Smooth muscle cell (in vitro differentiated cells): ENCODE measurements at regions not wholly inside any gene's neighbourhood (a gene's known extent, or its start where the extent isn't known, plus 50 kb on each side); places are given as distances from the start of the nearest gene placed in this dataset.

Experiments used
- DNase-seq: peaks from one replicate; lab custom pipeline; 2025; ENCODE audit not compliant: unreplicated experiment; lab: John Stamatoyannopoulos, UW
- H2AFZ ChIP-seq: fragments of 200-600 bp; sonication (generic); 2 replicates; pipeline ENCODE4 v1.6.0; 2016; ENCODE audit warnings: antibody characterized with exemption, low read depth, mild to moderate bottlenecking
- H3F3A ChIP-seq: fragments of 200-600 bp; sonication (generic); 2 replicates; pipeline ENCODE4 v1.6.0; 2017; ENCODE audit warnings: antibody characterized with exemption, low read depth
- H3K27ac ChIP-seq: fragments of 200-600 bp; sonication (generic); 2 replicates; pipeline ENCODE4 v1.5.1; 2016; ENCODE audit warnings: low read depth, mild to moderate bottlenecking
- H3K27me3 ChIP-seq: fragments of 200-600 bp; sonication (generic); 2 replicates; pipeline ENCODE4 v1.6.1; 2016; ENCODE audit warnings: low read depth, mild to moderate bottlenecking
- H3K36me3 ChIP-seq: fragments of 200-600 bp; sonication (generic); 2 replicates; pipeline ENCODE4 v1.5.1; 2016; ENCODE audit warnings: low read depth
- H3K4me1 ChIP-seq: fragments of 200-600 bp; sonication (generic); 2 replicates; pipeline ENCODE4 v1.5.1; 2016; ENCODE audit warnings: low read depth
- H3K4me2 ChIP-seq: fragments of 200-600 bp; sonication (generic); 2 replicates; pipeline ENCODE4 v1.6.0; 2016; ENCODE audit warnings: mild to moderate bottlenecking
- H3K4me3 ChIP-seq: fragments of 200-600 bp; sonication (generic); 2 replicates; pipeline ENCODE4 v1.5.1; 2016; ENCODE audit warnings: mild to moderate bottlenecking
- H3K79me2 ChIP-seq: fragments of 200-600 bp; sonication (generic); 2 replicates; pipeline ENCODE4 v1.6.0; 2016; ENCODE audit warnings: low read depth, mild to moderate bottlenecking
- H3K9ac ChIP-seq: fragments of 200-600 bp; sonication (generic); 2 replicates; pipeline ENCODE4 v1.6.0; 2016; ENCODE audit warnings: low read depth
- H3K9me3 ChIP-seq: fragments of 200-600 bp; sonication (generic); replicated peaks from 2 replicates; pipeline ENCODE4 v1.5.1; 2016; ENCODE audit warnings: low read depth
- H4K20me1 ChIP-seq: fragments of 200-600 bp; sonication (generic); 2 replicates; pipeline ENCODE4 v1.6.0; 2016; ENCODE audit warnings: low read depth
- WGBS: methylation state at CpG from one replicate; pipeline ENCODE4 v1.1.7; 2016; ENCODE audit warnings: low lambda C conversion rate; 5-methylcytosine and 5-hydroxymethylcytosine counted together
- TF ChIP-seq, protein P1 (sequence below): fragments of 200-600 bp; sonication (generic); IDR thresholded peaks from 2 replicates; pipeline ENCODE4 v1.5.1; 2017; ENCODE audit warnings: borderline replicate concordance, mild to moderate bottlenecking, antibody characterized with exemption; ENCODE audit not compliant: insufficient read depth, poor library complexity, severe bottlenecking

DNA sequence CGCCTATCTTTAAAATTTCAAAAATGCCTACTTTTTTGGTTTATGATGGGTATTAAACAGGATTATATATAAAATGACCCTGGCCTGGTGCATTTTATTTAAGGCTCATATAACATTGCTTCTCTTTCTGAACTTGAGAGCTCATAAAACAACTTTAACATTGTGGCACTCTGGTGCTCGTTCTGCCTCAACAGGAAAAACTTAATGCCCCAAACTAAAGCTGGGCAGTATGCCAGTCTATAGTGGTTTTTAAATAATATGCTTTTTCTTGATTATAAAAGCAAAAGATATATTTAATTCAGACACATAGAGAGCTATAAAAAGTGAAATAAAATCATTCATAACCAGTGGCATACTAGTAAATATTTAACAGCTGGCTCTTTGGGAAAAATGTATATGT lies 269.3 kb upstream of the GULP1 start:
- H3K9me3 ChIP-seq, result no peaks in the 10 kb centered on the region
- no peak overlapping the region for H3K4me3 ChIP-seq
- DNase-seq, result no peak
- no peak overlapping the region for H3K4me2 ChIP-seq
- H3K27me3 ChIP-seq, result no peaks in the 10 kb centered on the region
- H3K79me2 ChIP-seq, result no peaks in the 10 kb centered on the region
- H3K27ac ChIP-seq, result no peak overlapping the region
- no peak overlapping the region for H3K9ac ChIP-seq
- no peaks in the 10 kb centered on the region for H4K20me1 ChIP-seq
- WGBS, result 86% methylated on average over 2 of the region's 2 CpGs
- TF ChIP-seq, protein P1, sequence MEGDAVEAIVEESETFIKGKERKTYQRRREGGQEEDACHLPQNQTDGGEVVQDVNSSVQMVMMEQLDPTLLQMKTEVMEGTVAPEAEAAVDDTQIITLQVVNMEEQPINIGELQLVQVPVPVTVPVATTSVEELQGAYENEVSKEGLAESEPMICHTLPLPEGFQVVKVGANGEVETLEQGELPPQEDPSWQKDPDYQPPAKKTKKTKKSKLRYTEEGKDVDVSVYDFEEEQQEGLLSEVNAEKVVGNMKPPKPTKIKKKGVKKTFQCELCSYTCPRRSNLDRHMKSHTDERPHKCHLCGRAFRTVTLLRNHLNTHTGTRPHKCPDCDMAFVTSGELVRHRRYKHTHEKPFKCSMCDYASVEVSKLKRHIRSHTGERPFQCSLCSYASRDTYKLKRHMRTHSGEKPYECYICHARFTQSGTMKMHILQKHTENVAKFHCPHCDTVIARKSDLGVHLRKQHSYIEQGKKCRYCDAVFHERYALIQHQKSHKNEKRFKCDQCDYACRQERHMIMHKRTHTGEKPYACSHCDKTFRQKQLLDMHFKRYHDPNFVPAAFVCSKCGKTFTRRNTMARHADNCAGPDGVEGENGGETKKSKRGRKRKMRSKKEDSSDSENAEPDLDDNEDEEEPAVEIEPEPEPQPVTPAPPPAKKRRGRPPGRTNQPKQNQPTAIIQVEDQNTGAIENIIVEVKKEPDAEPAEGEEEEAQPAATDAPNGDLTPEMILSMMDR, result no peak
- H2AFZ ChIP-seq, result no peak overlapping the region
- H3F3A ChIP-seq, result no peaks in the 10 kb centered on the region
- no peaks in the 10 kb centered on the region for H3K36me3 ChIP-seq
- H3K4me1 ChIP-seq, result no peaks in the 10 kb centered on the region

DNA sequence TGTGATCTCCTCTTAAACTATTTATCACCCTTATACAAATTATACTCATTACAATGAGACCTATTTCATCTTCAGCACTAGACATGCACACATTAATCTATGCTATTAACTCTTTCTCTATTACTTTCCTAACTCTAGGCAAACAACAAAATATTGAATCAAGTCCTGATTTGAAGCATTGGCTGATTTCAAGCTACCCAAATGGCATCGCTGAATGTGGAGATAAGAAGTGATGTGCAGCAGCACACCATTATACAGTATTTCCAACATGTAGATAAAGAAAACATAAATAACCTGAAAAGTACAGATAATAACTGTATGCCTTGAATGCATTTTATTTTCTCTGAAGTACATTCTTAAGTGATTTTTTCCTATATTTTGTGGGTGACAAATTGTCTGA lies 268.6 kb upstream of the GULP1 start:
- Histone ChIP-seq H3K4me3 (no peak overlapping the region), H2AFZ (no peak overlapping the region), H4K20me1 (no peaks in the 10 kb centered on the region), H3F3A (no peaks in the 10 kb centered on the region), H3K27me3 (no peaks in the 10 kb centered on the region), H3K4me2 (no peak overlapping the region), H3K9me3 (no peaks in the 10 kb centered on the region), H3K36me3 (no peaks in the 10 kb centered on the region), H3K27ac (no peak overlapping the region), H3K79me2 (no peaks in the 10 kb centered on the region), H3K4me1 (no peaks in the 10 kb centered on the region), H3K9ac (no peak overlapping the region)
- no peak for DNase-seq
- TF ChIP-seq, protein P1, result no peak
- 94% methylated on average over 1 of the region's 1 CpG for WGBS

DNA sequence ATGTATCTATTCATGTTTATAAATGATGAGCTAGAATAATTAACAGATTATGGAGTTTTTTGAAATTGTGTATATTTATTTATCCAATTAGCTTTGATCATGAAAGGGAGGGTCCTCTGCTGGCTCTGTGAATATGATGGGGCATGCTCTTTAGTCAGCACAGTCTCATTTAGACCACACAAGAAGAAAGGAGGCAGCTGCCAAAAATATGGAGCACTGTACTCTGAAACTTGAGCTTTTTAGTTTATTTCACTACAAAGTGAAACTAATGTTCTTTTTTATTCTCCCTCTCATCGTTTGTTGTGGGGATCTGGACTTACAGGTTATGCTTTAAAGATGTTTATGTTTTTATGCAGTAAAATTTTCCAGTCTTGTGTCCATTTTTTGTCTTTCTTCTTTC lies 266.9 kb upstream of the GULP1 start:
- H3K4me1 ChIP-seq, result no peaks in the 10 kb centered on the region
- no peaks in the 10 kb centered on the region for H3F3A ChIP-seq
- WGBS, result 73% methylated on average over 1 of the region's 1 CpG
- no peak for DNase-seq
- no peaks in the 10 kb centered on the region for H4K20me1 ChIP-seq
- no peak overlapping the region for H3K4me2 ChIP-seq
- H3K27ac ChIP-seq, result no peak overlapping the region
- H2AFZ ChIP-seq, result no peak overlapping the region
- no peak overlapping the region for H3K9ac ChIP-seq
- H3K9me3 ChIP-seq, result no peaks in the 10 kb centered on the region
- H3K36me3 ChIP-seq, result no peaks in the 10 kb centered on the region
- TF ChIP-seq, protein P1, result no peak
- no peaks in the 10 kb centered on the region for H3K79me2 ChIP-seq
- H3K4me3 ChIP-seq, result no peak overlapping the region
- no peaks in the 10 kb centered on the region for H3K27me3 ChIP-seq

DNA sequence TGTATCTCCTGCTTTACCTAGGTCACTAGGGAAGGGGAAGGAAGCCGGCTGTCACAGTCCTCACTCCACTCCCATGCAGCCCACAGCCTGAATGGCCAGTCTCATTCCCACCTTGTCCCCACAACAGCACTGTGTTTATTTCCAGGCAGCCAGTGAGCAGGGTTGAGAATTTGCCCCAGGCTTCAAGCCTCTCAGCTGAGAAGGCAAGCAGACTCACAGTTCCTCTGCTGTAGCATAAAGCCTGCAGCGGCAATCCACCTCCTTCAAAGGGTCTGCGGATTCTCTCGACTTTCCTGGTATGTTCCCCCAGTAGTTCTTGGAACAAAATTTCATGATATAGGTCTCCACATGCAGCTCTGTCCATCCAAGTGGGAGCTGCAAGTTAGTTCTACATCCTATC lies 262.9 kb upstream of the GULP1 start:
- no peak overlapping the region for H3K9ac ChIP-seq
- TF ChIP-seq, protein P1, result no peak
- no peaks in the 10 kb centered on the region for H3F3A ChIP-seq
- no peak for DNase-seq
- H2AFZ ChIP-seq, result no peak overlapping the region
- no peak overlapping the region for H3K4me3 ChIP-seq
- H3K36me3 ChIP-seq, result no peaks in the 10 kb centered on the region
- H3K27ac ChIP-seq, result no peak overlapping the region
- H3K27me3 ChIP-seq, result peaks cover 11% of the 10 kb centered on the region
- no peaks in the 10 kb centered on the region for H4K20me1 ChIP-seq
- H3K4me2 ChIP-seq, result no peak overlapping the region
- no peaks in the 10 kb centered on the region for H3K4me1 ChIP-seq
- WGBS, result 32% methylated on average over 4 of the region's 4 CpGs
- no peaks in the 10 kb centered on the region for H3K9me3 ChIP-seq
- no peaks in the 10 kb centered on the region for H3K79me2 ChIP-seq
